ENCODE measurements at regions not wholly inside any gene's neighbourhood (a gene's known extent, or its start where the extent isn't known, plus 50 kb on each side); places are given as distances from the start of the nearest gene placed in this dataset.

GRCh38 chr11:130587658-130588057, 139.2 kb downstream of the ADAMTS15 start:
- DNase-seq = no peak

DNA sequence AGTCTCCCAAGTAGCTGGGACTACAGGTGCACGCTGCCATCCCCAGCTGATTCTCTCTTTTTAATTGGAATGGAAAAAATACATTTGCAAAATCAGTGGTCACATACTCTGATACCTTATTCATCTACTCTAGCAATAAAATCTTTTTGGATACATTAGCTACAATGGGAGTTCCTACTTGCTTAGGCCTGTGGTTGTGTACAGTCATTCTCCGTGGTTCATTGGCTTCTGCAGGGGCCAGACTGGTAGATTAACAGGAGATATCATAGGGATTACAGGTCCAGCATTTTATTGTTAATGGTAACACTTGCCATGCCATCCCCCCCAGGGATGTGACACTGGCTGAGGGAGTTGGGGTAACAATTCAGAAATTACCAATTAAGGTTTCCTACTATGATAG, 140.0 kb downstream of the ADAMTS15 start:
- no peak for DNase-seq

DNA sequence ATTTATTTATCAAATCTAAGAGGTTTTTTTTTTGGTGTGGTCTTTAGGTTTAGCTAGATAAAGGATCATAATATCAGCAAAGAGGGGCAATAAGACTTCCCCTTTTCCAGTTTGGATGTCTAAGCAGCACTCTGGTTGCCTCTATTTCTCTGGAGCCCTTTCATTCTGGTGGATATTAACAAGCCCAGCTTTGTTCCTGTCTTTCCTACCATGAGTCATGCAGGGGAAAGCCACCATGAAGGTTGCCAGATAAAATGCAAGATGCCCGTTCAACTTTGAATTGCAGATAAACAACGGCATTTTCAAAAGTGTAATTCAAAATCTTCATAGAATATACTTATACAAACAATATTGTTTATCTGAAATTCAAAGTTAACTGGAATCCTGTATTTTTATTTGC, 143.6 kb downstream of the ADAMTS15 start:
- peak; percentile 47 for DNase-seq

DNA sequence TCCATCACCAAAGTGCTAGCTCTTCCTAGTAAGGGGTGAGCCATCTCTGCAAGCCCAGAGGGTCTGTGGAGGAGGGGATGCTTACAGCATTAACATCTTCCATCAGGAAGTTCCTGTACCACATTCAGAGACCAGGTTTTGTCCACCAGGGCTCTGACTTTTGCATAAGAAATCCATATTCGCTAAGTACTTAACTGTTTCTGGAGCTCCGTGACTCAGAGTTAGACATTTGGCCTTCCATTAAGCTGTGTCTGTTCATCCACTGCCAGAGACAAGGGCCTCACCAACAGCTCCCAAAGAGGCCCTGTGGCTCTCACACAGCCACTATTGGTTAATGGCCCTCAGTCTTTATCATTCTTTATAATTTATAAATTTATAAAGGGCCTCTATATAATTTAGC, 144.6 kb downstream of the ADAMTS15 start:
- DNase-seq = no peak

GRCh38 chr11:130598433-130598832, 150.0 kb downstream of the ADAMTS15 start:
- DNase-seq = no peak

- DNase-seq = no peak
These were observed 150.7 kb downstream of the ADAMTS15 start for GRCh38 chr11:130599073-130599654.

DNA sequence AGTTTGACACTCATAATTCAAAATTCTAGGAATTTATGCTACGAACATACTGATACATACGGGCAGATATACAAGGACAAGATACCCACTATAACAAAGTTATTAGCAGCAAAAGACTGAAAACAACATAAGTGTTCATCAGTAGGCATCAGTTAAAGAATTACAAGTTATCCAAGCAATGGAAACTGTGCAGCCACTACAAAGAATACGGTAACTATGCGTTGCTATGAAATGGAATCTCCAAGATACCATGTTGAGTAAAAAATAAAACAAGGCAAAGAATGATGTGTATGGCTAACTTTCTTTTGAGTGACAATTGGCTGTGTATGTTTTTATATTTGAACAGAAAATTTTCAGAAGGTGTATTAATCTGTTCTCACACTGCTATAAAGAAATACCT, 151.7 kb downstream of the ADAMTS15 start:
- no peak for DNase-seq

GRCh38 chr11:130600616-130601015, 152.2 kb downstream of the ADAMTS15 start:
- DNase-seq = no peak

GRCh38 chr11:130601141-130601540, 152.7 kb downstream of the ADAMTS15 start:
- no peak for DNase-seq

GRCh38 chr11:130601764-130602460, 153.5 kb downstream of the ADAMTS15 start:
- no peak for DNase-seq

GRCh38 chr11:130602641-130603334, 154.3 kb downstream of the ADAMTS15 start:
- DNase-seq = no peak

DNA sequence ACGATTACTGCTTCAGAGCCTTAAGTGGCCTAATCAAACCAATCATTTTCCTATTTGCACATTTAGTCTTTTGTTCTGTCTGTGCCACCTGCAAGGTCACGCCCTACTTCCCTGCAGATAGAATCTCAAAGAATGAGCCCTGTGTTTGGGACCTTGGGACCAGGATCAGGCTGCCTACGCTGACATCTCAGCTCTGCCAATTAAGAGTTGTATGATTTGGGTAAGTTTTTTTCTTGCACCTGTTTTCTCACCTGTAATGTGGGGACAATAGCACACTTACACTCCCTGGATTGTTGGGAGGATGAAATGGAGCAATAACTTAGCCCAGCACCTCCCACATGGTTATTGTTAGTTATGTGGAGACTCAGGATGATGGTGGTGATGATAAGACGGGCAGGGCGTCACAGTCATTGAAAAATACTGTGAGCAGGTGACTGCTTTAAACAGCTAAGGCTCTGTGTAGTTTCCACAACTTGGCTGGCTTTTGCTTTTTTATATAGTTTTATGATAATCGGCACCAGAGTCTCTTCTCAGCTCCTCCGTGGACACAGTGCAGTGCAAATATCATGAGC, 155.0 kb downstream of the ADAMTS15 start:
- no peak for DNase-seq

GRCh38 chr11:130604606-130605005, 156.2 kb downstream of the ADAMTS15 start:
- no peak for DNase-seq

DNA sequence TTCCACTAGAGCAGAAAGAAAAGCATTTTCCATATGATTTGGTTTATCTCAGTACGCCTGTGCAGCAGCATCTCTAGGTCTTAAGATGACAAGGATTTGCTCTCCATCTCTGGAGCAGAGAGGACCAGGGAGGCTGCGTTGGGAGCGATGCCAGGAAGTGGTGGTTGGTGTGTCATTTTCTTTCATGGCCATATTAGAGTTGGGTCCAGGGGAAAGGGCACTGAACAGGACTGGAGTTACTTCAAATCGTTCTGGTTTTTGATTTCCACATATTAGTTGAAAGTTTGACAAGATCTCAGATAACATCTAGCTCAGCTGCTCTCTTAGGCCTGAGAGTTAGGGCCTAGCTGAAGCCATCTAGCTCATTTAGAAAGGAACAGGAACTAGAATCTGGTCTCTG, 157.7 kb downstream of the ADAMTS15 start:
- no peak for DNase-seq

DNA sequence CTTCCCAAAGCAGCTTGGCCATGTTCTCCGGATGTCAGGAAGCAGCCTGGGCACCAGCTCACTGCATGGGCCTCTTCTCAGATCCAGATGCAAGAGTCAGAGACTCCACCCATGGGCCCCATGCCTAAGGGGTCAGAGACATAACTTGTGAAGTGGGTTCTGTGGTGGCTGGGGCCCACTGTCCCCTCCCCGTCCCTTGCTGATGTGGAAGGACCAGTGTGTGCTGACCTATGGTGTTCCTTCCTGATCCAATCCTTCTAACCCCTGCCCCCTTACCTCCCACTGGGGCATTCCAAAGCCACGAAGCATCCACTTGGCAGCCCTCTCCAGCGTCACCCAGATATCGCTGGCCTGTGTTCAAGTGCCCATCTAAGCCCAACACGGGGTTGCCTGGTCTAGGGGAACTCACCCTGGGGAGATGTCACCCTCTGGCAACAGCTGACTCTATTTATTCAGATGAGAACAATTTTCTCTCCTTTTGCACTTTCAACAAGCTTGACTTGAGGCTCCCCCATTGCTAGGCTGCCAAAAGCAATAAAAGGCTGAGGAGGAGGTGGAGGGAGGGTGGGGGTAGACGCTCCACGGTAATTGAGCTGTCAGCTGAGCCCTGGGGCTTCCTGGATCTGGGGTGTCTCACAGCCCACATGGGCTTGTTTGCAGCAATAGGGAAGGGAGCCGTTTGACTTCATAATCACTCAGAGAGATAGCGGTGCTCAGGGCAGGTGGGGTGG, 158.5 kb downstream of the ADAMTS15 start:
- DNase-seq = no peak

- no peak for DNase-seq
These were observed 159.8 kb downstream of the ADAMTS15 start for GRCh38 chr11:130608287-130608686.

DNA sequence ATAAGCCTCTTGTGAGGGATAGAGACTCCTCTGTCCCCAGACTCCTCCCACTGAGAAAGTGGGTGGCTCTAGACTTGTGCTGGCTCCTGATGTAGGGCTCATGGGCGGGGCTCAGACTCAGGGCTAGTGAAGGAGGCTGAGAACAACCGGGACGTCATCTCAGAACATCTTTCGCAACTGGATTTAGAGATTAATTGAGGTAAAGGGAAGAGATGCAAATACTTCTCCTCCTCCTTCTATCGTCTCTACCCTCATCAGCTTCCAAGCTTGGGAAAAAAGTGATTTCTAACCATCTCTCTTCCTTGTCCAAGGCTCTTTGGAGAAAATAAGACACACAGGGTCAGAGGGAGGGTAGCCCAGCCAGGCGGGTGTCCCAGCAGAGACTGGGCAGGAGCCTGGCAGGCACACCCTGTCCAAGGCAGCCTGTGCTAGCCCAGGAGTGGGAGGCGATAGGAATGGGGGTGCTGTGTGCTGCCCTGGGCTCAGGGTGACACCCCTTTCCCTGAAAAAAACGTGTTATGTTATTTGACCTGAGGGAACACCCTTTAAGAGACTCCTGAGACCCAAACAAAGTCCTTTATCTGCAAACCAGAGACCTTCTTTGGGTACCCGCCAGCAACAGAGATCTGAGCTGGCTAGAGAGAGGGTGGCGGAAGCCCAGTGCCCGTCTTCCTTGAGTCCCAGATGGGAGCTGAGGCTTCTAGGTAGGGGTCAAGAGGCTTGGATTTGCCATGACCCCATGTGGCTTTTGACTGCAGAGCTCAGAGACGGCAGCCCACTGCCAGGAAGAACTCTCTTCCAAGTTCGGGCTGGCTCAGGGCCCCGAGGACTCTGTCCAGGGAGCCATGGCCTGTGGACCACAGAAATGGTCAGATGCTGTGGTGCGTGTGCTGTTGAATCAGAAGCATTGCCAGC, 160.9 kb downstream of the ADAMTS15 start:
- DNase-seq = no peak

DNA sequence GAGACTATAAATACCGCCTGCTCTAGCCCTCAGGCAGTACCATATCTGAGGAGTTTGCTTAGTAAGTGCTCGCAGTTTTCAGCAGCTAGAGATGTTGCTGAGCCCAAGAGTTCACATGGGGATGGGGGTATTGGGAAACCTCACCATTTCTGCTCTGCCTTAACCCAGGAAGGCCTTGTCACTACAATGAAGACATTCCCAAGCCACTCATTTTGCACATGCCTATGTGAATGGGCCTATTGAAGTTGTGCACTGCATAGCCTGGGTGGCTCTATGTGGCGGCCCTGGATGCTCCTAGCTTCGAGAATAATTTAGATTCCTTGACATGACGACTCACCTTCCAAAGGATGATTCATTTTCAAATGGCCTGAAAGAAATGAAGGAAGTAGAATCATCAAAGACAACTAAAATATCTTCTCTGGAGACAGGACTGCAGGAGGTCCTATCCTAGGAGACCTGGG, 163.4 kb downstream of the ADAMTS15 start:
- peak; percentile 26 for DNase-seq

- no peak for DNase-seq
These were observed 163.9 kb downstream of the ADAMTS15 start for GRCh38 chr11:130612291-130612851.

DNA sequence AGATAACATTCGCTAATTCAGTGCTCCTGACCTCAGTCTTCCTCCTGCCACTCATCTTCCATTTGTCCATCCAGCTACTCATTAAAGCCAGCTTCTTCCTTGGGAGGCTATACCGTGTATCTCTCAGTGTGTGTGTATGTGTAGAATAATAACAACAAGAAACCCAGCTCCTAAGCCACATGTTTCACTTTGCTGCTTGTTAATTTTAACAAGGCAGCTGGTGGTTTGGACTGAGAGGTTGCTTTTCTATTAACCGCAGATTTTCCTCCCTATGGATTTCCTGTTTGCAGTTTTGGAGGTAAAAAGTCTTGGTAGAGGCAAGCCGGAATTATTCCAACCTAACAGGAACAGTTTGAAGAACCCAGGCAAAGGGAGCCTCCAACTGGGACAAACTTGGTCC, 165.0 kb downstream of the ADAMTS15 start:
- DNase-seq = no peak

GRCh38 chr11:130614591-130614990, 166.1 kb downstream of the ADAMTS15 start:
- DNase-seq = no peak
